Thoracic aorta (tissue), 2 donors: ENCODE measurements at regions not wholly inside any gene's neighbourhood (a gene's known extent, or its start where the extent isn't known, plus 50 kb on each side); places are given as distances from the start of the nearest gene placed in this dataset.

Source experiments
- ATAC-seq: fragments of 150-250 bp; one replicate; pipeline ENCODE4 v1.8.0; 2017; ENCODE audit warnings: low read depth; ENCODE audit not compliant: insufficient number of reproducible peaks, low FRiP score
- DNase-seq: peaks from one replicate; pipeline ENCODE4 v3.0.0-alpha.2; 2020; ENCODE audit warnings: low spot score
- H3K27ac ChIP-seq, 2 donors: fragments of 200-600 bp; sonication (generic); 1 replicate in 1 of 2; 2 replicates in 1 of 2; pipeline ENCODE4 v1.5.1; 2016; ENCODE audit warnings: mild to moderate bottlenecking in 2 of 2, moderate library complexity in 2 of 2
- H3K27me3 ChIP-seq: fragments of 200-600 bp; sonication (generic); replicated peaks from 2 replicates; pipeline ENCODE4 v1.6.0; 2016; ENCODE audit warnings: mild to moderate bottlenecking; ENCODE audit not compliant: insufficient read depth
- H3K36me3 ChIP-seq: fragments of 200-600 bp; sonication (generic); one replicate; pipeline ENCODE4 v1.5.1; 2016
- H3K4me1 ChIP-seq, 2 donors: fragments of 200-600 bp; sonication (generic); 1 replicate in 1 of 2; 2 replicates in 1 of 2; pipeline versions ENCODE4 v1.5.1 to v1.6.0; 2016; ENCODE audit warnings: low read depth in 2 of 2, mild to moderate bottlenecking in 1 of 2; ENCODE audit not compliant: control insufficient read depth in 1 of 2
- H3K4me3 ChIP-seq: fragments of 200-600 bp; sonication (generic); 2 replicates; pipeline ENCODE4 v1.5.1; 2016; ENCODE audit warnings: mild to moderate bottlenecking
- H3K9me3 ChIP-seq: fragments of 200-600 bp; sonication (generic); 2 replicates; pipeline ENCODE4 v1.5.1; 2016
- CTCF ChIP-seq: fragments of 200-600 bp; sonication (generic); IDR thresholded peaks from one replicate; pipeline ENCODE4 v1.5.1; 2019; ENCODE audit warnings: antibody characterized with exemption

- no peaks in the 10 kb centered on the region for H3K4me1 ChIP-seq
- DNase-seq (no peak), ATAC-seq (no peak)
- no peak overlapping the region for H3K27ac ChIP-seq
- no peaks in the 10 kb centered on the region for H3K36me3 ChIP-seq
- no peak for TF ChIP-seq CTCF
- no peaks in the 10 kb centered on the region for H3K27me3 ChIP-seq
- no peaks in the 10 kb centered on the region for H3K9me3 ChIP-seq
- no peak overlapping the region for H3K4me3 ChIP-seq
Observed at GRCh38 chr11:70761908-70762337, 363.6 kb downstream of the CTTN start.

GRCh38 chr11:70762810-70763209 is 364.5 kb downstream of the CTTN start:
- Histone ChIP-seq H3K36me3 (no peaks in the 10 kb centered on the region), H3K27ac (no peak overlapping the region), H3K4me1 (no peaks in the 10 kb centered on the region), H3K9me3 (no peaks in the 10 kb centered on the region), H3K27me3 (no peaks in the 10 kb centered on the region), H3K4me3 (no peak overlapping the region)
- ATAC-seq (no peak), DNase-seq (no peak)
- no peak for TF ChIP-seq CTCF

GRCh38 chr11:70763606-70764005 is 365.3 kb downstream of the CTTN start:
- Histone ChIP-seq H3K4me3 (no peak overlapping the region), H3K27me3 (no peaks in the 10 kb centered on the region), H3K4me1 (no peaks in the 10 kb centered on the region), H3K27ac (no peak overlapping the region), H3K36me3 (no peaks in the 10 kb centered on the region), H3K9me3 (no peaks in the 10 kb centered on the region)
- ATAC-seq (no peak), DNase-seq (no peak)
- no peak for TF ChIP-seq CTCF

GRCh38 chr11:70764356-70764905 is 366.1 kb downstream of the CTTN start:
- Histone ChIP-seq H3K9me3 (no peaks in the 10 kb centered on the region), H3K36me3 (no peaks in the 10 kb centered on the region), H3K27ac (no peak overlapping the region), H3K27me3 (no peaks in the 10 kb centered on the region), H3K4me3 (no peak overlapping the region), H3K4me1 (no peaks in the 10 kb centered on the region)
- TF ChIP-seq CTCF: no peak
- ATAC-seq (no peak), DNase-seq (no peak)

- Histone ChIP-seq H3K9me3 (no peaks in the 10 kb centered on the region), H3K27ac (no peak overlapping the region), H3K27me3 (no peaks in the 10 kb centered on the region), H3K36me3 (no peaks in the 10 kb centered on the region), H3K4me3 (no peak overlapping the region), H3K4me1 (no peaks in the 10 kb centered on the region)
- no peak for TF ChIP-seq CTCF
- DNase-seq: no peak
- ATAC-seq: no peak
Observed at GRCh38 chr11:70766901-70767300, 368.6 kb downstream of the CTTN start.
